Caki2 (cell line): ENCODE measurements at regions not wholly inside any gene's neighbourhood (a gene's known extent, or its start where the extent isn't known, plus 50 kb on each side); places are given as distances from the start of the nearest gene placed in this dataset.
"Not testable (repeated sequence)": the region's sequence is repeated elsewhere in the genome, so short reads cannot be mapped to it uniquely, and the experiment has no call there.

Source experiments
- DNase-seq: peaks from one replicate; pipeline ENCODE4 v3.0.0-alpha.2; 2015; ENCODE audit warnings: low read depth
- in situ Hi-C: cut with HindIII; loops from 2 replicates; pipeline ENCODE4 v1.10.0; 2016; ENCODE audit warnings: low sequenced_read_pairs, low pct_unique_long_range_greater_than_20kb, mixed read lengths

DNA sequence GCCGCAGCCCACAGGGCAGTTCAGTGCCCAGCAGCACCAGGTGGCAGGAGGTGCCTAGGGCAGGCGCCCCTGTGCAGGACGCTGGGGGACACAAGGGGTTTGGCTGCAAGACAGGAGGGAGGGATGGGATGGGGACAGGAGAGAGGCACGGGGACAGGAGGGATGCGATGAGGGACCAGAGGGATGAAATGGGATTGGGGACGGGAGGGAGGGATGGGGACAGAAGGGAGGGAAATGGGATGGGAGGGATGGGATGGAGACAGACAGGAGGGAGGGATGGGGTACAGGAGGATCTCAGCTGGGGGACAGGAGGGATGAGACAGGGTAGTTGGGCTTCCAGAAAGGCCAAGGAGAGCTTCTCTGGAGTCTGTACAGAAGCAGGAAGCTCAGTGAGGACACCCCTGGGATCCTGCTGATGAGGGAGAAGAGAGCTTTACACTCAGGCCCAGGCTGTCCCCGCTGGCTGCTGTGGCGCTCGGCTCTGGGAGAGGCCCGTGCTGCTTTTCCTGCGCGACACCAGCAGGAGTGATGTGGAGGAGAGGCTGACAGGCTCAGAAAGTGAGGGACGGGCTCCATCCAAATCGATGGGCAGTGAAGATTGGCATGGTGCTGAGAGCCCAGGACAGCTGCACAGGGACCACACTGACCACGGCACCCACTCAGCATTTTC lies 400.8 kb downstream of the SMOC2 start:
- DNase-seq: no peak
- in situ Hi-C loops: no loop called here

DNA sequence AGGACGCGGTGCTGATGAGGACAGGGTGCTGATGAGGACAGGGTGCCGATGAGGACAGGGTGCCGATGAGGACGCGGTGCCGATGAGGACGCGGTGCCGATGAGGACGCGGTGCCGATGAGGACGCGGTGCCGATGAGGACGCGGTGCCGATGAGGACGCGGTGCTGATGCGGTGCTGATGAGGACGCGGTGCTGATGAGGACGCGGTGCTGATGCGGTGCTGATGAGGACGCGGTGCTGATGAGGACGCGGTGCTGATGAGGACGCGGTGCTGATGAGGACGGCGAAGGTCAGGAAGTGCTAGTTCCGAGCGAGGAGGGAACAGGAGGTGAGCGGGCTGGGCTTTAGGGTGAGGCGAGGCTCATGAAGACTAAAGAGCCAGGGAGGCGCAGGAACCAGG lies 399.9 kb downstream of the SMOC2 start:
- DNase-seq, in situ Hi-C loops: not testable (repeated sequence)

DNA sequence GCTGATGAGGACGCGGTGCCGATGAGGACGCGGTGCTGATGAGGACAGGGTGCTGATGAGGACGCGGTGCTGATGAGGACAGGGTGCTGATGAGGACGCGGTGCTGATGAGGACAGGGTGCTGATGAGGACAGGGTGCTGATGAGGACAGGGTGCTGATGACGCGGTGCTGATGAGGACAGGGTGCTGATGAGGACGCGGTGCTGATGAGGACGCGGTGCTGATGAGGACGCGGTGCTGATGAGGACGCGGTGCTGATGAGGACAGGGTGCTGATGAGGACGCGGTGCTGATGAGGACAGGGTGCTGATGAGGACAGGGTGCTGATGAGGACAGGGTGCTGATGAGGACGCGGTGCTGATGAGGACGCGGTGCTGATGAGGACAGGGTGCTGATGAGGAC lies 399.3 kb downstream of the SMOC2 start:
- in situ Hi-C loops, DNase-seq: not testable (repeated sequence)

DNA sequence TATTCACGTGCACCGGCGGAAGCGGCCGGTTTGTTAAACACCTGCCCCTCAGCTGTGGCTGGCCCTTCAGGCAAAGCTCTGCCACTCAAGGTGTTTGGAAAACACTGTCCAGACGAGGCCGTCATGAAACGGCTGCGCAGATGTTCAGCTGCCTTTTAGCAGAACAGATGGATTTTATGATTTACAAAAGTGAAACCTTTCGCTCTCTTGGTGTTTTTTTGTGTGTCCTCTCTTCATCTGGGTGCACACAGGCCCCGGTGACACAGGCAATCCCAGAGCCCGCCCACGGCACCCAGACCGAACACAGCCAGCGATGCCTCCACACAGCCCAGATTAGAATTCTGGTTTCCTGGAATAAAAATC lies 397.0 kb downstream of the SMOC2 start:
- in situ Hi-C loops: no loop called here
- no peak for DNase-seq

DNA sequence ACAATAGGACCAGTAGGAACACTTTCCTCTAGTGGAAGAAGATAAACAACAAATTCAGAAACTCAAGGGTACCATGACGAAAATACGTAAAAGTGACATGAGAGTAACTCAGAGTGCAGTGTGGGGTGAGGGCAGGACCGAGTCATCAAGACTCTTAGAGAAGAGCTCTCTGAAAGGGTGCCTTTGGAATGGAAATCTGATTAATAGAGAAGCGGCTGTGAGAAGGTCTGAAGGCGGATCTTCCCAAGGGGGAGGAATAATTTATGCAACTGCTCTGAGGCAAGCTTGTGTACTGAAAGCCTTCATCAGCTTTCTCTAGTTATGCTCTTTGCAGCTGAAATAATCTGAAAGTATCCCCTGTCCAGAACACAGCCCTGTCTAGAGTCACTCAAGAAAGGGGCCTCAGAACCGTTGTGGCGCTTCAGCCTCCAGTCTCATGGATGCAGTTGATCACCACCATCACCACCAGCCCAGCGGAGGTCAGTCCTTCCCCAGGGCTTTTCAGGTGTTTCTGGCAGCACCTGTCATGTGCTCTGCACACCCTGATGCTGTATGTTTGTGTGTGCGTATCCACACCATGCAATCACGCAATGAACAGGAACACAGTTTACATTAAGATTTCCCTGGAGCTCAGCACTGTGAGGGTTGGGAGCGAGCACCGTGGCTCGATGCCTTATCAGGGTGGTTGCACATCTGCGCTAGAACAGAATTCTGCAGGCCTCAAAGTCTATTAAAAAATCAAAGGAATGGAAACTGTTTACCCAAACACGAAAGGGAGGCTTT lies 396.5 kb downstream of the SMOC2 start:
- in situ Hi-C loops: no loop called here
- no peak for DNase-seq

DNA sequence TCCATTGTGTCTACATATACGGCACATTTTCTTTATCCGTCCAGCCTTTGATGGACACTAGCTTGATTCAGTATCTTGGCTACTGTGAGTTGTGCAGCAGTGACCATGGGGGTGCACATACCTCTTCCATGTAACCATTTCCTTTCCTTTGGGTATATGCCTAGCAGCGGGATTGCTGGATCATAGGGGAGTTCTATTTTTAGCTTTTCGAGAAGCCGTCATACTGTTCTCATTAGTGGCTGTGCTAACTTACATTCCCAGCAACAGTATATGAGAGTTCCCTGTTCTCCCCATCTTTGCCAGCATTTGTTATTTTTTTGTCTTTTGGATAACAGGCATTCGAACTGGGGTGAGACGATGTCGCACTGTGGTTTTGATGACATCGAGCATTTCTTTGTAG lies 395.0 kb downstream of the SMOC2 start:
- in situ Hi-C loops: no loop called here
- DNase-seq: no peak

DNA sequence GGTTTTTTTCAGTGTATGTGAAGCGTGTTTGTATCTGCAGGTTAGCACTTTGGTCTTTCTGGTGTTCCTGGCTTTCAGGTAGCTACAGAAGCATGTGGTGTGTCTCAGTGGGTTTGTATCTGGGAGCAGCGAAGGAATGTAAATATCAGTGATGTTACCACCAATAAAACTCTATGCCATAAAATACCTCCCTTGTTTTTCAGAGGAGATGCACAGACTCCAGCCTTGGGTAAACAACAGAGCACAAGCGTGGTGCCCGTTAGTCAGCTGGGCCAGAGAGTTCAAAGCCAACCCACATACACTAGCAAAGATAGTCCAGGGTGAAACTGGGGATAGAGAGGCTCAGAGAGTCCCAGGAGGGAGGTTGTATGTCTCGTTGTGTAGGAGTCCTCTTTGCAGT lies 393.8 kb downstream of the SMOC2 start:
- no peak for DNase-seq
- in situ Hi-C loops: no loop called here

DNA sequence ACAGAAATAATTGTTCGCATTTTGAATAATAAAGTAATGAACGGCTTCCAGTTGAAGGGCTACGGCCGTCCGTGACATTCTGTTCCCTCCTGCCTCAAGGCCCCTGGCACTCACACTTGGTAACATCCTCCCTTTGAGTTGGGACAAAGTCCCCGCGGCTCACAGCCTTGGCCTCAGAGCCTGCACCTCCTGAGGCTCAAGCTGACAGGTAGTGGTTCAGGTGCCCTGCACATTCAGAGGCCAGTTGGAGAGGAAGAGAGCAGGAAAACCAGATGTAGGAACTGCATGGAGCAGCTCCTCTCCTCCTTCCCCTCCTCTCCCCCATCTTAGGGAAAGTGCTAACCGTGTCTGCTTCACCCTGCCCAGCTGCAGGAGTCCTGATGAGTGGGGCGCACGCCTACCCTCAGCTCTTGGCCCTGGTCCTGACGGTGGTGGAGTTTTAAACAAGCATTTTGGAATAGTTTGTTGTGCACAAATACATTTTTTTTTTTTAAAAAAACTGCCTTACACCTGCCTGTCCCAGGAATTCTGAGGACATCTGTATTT lies 393.1 kb downstream of the SMOC2 start:
- no peak for DNase-seq
- in situ Hi-C loops: no loop called here

DNA sequence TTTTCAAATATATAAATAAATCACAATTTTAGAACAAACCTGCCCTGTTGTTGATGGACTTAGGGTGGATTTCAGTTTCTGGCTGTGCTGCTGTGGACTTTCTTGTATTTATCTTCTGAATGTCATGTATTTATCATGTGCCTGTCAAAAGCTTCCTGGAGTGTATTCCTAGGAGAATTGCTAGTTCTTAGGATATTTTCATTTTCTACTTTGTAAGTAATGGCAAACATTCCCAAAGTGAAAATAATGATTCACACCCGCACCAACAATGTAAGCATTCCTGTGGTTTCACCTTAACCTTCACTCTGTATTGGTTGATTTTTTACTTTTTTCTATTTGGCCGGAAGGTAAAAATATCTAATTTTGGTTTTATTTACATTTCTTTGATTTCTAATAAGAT lies 387.8 kb downstream of the SMOC2 start:
- peak; percentile 37 for DNase-seq
- in situ Hi-C loops: no loop called here

DNA sequence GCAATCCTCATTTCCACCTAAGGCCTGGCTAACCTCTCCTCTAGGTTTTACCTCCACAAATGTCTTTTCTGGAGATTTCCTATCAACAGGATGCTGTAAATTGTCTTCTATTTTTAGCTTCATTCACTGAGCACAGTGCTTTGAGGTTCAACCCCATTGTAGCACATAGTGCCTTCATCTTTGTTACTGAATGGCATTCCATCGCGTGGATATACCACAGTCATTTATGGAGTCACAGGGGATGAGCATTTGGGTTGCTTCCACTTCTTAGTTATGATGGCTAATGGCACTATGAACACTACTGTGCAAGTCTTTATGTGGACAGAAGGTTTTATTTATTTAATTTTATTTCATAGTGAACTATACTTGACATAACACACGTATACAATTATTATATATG lies 387.1 kb downstream of the SMOC2 start:
- in situ Hi-C loops: no loop called here
- DNase-seq: no peak

DNA sequence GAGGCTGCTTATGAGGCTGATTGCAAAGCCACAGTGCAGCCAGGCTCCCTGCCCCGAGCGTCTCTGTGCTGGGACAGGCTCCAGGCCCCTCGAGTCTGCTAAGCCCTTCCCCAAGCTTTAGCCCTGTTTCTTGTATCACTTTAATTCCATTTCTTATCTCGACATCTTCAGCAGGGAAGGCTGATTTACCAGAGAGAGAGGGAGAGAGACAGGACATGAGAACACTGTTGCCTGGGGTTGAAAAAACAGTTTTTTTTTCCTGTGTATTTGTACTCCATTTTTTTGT lies 386.5 kb downstream of the SMOC2 start:
- in situ Hi-C loops: no loop called here
- DNase-seq: no peak

DNA sequence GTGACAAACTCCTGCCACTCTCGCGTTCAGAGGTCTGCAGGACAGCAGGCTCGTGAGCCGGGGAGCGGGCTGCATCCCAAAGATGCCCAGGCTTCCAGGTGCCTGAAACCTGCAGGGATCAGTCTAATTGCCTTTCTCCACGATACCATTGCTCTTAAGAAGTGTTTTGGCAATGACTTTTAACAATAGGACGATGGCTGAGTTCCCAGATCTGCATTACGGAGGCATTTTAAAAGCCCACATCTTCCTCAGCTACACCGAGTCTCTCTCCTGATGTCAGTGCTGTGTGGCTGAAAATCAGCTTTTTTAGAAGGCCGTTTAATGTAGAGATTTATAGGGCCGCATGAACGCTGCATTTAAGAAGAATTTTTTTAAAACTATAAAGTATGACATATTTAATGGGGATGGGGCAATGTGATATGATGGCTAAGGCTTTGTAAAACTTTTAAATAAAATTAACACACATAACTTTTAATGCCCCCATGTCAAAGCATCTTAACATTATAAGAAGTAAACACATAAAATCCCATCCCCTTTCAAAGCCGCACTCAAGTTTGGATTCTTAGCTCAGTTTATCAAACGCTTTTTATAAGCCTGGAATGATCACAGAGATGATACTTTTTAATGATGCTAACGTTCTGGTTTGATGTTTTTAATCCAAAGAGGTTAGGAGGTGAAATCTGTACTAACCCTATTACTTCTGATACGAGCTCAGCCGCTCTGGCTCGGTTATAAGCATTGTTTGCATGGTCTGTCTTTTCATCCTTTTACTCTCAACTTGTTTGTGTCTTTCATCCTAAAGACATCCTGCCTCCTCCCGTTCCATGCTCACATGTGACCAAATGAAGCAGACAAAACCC lies 386.0 kb downstream of the SMOC2 start:
- DNase-seq: no peak
- in situ Hi-C loops: no loop called here

DNA sequence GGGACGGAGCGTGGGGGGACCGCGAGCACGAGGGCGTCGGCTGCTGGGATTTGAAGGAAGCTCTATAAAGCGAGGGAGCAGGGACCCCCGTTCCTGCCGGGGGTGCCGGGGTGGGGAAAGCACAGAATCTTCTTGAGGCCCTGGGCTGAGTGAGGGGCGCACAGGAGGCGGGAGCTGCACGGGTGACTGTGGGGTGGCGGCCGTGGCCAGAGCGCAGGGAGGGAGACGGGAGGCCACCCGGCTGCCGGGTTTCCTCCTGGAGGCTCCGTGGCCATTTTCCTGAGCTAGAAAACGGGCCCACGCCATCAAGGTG lies 385.1 kb downstream of the SMOC2 start:
- in situ Hi-C loops: no loop called here
- no peak for DNase-seq

DNA sequence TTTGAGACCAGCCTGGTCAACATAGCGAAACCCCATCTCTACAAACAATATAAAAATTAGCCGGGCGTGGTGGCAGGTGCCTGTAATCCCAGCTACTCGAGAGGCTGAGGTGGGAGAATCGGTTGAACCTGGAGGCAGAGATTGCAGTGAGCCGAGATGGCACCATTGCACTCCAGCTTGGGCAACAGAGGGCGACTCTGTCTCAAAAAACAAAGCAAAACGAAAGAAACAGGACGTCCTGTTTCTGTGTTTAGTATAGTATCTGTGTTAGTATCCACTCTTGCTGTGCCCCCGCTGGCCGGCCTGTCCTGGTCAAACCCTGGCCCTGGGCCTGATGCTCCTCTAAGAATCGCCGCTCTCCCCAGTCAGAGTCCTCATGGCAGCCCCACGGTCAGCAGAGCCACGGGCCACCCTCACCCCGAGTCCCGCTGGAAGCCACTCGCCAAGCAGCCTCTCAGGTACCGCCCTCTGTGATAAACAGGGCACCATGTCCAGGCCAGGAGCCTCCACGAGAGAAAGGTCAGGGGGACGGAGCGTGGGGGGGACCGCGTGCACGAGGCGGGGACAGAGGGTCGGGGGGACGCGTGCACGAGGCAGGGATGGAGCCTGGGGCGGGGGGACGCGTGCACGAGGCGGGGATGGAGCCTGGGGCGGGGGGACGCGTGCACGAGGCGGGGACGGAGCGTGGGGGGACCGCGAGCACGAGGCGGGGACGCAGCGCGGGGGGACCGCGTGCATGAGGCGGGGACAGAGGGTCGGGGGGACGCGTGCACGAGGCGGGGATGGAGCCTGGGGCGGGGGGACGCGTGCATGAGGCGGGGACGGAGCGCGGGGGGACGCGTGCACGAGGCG lies 384.5 kb downstream of the SMOC2 start:
- in situ Hi-C loops: no loop called here
- DNase-seq: no peak

DNA sequence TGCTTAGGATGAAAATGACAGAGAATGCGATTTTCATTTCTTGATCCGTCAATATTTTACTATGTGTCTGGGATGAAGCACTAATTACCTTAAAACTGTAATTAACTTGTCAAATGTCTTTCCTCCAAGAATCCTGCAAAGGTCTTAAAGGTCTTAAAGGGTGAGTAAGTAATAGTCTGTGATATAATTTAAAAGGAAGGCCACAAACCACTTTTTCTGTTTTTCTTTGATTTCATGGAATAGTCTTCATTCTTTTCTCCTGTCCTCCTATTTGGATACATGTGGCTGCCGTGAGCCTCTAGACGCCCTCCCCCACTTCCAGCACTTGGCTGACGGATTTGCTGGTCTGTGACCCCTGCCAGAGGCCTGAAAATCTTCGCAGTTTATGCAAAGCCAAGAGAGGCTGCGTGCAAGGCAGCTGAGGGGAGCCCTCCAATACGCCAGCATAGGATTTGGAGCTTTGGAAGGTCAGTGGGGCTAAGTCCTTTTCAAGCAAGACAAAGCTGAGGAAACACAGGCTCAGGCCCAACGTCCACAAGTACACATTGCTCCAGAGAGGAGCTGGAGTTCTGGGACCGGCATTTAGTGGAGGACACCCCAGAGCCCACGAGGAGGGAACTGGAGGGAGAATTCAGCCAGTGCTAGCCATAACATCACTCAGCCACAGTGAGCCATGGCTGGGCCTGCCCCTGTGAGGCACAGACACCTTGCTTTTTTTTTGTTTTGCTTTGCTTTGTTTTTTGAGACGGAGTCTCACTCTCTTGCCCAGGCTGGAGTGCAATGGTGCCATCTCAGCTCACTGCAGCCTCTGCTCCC lies 382.6 kb downstream of the SMOC2 start:
- in situ Hi-C loops: no loop called here
- DNase-seq: no peak

DNA sequence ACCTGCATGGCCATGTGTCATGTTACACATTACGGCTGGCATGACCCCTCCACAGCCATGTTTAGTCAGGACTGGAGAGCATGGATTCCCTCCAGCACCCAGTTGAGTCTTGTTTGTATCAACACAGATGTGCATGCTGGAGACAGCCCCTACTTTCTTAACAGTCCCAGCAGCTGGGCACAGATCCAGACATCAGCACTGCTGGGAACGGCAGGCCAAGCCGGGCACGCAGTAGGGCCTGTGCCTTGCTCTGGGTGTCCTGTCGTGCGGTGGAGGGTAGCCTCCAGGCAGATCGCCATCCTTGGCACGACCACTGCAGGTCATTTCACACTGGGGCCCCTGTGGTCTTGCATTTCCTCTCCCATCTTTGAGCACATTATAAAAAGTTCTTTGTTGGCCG lies 381.4 kb downstream of the SMOC2 start:
- no peak for DNase-seq
- in situ Hi-C loops: no loop called here

DNA sequence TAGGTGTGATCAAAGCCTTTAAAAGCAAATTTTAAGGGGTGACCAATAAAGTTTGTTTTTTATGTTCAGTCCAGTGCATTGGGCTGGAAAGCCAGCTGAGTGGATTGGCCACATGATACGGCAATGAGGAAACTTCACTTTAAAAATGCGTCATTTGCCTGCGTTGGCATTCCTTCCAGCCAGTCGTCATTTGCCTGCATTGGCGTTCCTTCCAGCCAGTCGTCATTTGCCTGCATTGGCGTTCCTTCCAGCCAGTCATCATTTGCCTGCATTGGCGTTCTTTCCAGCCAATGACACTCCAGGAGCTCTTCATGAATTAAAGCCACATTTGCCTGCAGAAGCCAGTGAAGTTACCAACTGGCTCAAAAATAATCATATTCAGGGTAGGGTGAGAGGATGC lies 378.6 kb downstream of the SMOC2 start:
- DNase-seq: no peak
- in situ Hi-C loops: no loop called here
